G401.6 (cell line): ENCODE measurements at regions not wholly inside any gene's neighbourhood (a gene's known extent, or its start where the extent isn't known, plus 50 kb on each side); places are given as distances from the start of the nearest gene placed in this dataset.

Experiments
- FAIRE-seq: peaks from 2 replicates; lab custom pipeline; 2012; peaks lifted over from hg19 to GRCh38; lab: Jason Lieb, UNC

DNA sequence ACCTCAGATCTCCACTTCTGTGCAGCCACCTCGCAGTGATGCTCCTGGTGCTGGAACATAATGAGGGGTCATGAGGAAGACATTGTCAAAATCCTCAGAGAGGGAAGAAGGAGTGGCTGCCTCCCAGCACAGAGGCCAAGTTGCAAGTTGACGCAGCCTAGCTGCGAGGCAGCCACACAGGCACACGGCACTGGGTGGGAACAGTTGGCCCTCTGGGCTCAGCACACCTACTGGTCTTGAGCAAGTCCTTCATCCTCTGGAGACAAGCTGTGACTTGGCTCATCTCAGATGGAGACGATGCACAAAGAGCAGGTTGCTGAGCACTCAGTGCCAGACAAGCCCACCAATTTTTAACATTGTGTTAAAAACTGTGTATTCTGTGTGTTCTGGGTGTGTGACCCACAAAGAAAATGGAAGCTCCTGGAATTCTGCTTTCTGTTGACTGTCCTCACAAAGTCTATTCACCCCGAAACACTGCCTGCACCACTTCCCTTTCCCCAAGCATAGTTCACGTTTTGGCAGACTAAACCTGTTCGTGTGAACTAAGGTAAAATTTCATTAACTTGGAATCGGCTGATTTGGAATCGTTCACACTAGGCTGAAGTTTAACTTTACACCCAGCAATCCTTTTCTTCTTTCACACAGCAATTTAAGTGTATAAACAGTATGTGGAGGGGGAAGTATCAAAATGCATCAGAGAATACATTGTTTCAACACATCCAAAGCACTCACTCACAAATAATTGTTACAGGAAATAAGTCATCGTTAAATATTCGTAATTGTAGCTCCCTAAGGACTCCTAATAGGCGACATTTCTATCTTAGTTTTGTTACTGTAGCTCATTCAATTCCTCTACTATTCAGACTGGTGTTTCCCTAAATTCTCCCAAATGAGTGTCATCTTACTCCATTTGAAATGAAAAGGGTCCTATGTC, 266.6 kb upstream of the ID2 start:
- FAIRE-seq, result no peak

DNA sequence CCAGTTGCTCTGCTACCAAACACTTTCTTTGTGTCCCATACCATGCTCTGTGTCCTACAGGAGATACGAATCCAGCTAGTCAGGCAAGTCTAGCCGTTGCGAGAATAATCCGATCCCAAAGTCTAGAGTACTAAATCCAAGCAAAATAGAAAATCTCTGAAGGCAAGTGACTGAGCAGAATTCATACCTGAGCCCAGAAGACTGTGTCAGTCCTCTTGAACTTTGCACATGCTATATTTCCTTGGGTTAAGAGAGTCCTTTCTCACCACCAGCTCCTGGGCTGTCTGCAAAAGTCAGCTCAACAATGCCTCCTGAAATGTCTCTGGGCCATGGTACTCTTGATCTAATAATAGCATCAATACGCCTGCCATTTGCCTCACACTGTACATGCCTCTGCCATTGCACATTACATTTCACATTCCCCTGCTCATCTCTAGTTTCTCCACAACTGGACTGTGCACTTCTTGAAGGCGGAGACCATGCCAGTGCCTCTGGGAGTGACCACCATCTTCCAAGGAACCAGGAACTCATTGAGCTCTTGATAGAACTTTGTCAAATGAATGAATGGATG, 265.8 kb upstream of the ID2 start:
- no peak for FAIRE-seq

DNA sequence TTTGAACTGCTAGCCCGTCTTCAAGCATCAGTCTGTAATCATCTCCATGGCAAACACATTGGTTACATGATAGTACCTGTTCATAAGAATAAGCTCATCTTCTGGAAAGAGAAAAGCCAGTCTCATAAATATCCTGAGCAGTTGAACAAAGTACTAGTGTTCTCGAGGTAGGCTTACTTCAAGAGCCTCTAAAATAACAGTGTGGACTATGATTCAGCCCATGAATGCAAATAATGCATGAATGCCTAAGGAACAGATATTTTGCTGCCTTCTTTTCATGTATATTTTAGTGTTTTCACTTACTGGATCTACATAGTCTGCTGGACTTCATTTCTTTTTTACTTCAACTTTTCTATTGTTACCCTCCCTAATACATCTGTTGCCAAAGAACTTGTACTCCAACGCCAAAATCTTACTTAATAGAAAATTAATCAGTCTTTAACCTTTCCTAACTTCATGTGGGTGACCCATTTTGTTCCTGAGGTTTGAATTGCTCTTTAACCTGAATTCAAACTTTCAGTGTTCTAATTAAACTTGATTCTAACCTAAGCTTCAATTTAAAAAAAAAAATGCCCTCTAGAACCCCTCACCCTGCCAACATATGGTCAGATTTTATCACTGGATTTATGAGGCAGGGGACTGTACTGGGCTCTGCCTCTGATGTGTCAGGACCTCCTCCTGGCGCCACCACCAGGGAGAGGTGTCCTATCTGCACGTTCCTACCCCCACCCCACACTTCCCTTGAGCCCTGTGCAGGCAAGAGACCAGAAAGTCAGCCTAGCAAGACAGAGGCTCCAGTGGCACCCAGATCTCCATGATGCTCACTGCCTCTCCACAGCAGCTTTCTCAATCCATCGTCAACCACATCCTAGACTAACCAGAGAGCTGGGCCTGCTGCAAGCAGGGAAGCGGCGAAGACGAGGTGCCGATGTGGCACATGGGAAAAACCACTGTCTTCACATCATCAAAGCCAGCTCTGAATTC, 264.7 kb upstream of the ID2 start:
- no peak for FAIRE-seq

DNA sequence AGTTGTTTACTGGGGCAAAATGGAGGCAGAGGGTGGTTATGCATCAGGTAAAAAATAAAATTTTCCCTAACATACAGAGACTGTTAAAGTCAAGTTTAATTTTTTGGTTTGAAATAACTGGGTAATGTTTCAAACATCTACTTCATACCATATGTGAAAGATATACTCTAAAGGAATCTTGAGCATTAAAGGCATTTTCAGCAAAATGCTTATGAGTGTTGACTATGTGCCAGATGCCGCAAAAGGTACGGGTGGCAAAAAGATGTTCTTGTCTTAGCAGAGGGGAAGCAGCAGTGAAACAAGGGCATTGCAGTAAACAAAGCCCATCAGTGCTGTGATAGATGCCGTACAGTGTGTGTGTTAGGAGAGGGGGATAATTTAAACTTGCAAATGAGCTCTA, 263.1 kb upstream of the ID2 start:
- no peak for FAIRE-seq

DNA sequence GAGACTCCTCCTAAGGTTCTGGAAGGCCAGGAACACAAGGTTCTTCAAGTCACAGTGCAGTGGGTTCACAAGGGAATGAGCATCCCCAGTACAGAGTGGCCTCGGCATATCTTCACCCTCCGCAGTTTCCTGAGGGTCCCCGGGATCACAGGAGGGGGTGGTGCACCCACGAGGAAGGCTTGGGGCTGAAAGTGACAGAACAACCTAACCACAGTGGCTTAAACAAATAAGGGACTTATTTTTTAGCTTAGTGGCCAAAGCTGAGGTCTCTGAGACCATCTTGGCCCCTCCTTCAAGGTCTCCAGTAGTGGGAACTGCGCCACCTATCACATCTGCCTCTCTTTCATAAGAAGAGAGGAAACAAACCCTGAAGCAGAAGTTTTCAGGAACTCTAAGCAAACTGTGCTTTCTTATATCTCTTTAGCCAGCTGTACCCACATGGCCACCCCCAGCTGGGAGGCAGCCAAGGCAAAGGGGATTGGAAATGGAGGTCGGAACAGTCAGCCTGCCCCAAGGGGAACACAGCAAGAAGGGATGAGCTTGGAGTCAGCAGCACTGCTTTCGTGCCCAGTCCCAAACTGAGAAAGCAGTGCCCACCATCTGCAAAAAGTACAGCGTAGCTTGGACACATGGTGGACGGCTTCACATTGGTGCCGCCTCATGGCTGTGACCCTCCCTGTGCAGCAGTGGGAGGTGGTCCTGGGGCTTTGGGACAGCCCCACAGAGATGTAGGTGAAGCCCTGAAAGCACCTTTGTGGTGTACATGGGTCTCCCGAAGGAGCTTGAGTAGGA, 260.0 kb upstream of the ID2 start:
- FAIRE-seq, result no peak

DNA sequence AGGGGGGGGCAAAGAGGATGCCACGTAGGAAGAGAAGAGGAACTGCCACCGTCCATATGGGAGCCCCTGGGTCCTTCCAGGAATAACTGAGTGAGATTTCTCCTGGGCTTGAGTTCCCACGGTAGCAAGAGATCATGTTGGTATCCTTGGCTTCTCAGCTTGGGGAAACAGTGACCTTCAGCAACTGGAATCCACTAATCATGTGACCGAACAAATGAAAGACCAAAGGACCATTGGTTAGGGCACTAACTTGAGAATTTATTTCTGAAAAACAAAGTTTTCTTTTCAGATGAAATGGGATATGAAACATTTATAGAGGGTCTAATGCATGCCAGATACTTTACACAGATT, 259.4 kb upstream of the ID2 start:
- no peak for FAIRE-seq

DNA sequence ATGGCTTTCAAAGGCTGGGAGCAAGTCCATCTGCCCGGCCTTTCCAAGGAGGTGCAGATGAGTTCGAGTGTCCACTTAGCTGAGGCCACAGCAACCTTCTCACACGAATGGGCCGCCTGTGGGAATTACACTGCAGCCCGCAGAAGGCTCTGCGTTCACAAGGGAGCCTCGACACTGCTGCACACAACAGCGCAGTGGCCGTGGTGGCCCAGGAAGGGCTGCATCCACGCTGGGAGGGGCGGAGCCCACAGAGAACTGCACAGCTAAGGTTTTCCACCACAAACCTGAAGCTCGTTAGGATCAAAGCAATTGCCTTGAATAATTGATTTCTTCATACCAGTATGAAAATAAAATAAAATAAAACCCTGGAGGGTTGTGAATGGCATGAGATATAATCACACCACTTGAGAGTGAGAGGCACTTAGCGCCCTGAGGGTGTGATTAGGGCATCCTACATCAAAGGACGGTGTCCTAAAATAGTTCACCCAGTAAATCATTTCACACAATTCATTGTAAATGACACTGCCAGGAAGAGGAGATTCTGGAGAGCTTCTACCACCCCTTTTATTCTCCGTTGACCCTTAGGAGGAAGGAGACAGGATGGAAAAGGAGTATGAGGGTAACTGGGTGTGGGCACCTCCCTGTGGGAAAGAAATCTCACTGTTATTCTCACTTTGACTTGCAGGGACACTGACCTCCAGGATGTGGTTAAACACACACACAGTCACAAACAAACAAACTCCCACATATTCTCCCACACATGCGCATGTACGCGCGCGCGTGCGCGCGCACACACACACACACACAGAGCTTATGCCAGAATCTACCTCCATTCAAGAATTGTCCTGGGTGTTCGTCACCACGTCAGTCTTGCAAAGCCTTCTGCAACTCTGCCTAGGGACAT, 256.6 kb upstream of the ID2 start:
- no peak for FAIRE-seq

DNA sequence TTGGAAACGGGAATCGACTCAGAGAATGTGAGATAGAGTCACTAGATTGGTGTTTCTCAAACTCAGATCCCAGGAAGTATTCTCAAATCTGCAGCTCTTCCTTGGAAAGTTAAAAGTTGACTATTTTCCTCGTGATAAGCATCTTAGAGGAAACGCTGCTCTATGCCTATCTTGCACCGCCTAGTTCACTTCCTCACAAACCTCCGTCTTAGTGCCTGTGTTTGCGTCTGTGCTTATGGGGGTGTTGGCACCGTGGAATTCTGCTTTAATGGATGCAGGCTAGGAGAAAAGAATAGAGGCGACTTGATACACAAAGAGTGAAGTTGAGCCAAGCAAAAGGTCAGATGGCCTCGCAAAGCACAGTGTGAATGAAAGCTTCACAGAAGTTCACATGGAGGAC, 255.3 kb upstream of the ID2 start:
- no peak for FAIRE-seq

DNA sequence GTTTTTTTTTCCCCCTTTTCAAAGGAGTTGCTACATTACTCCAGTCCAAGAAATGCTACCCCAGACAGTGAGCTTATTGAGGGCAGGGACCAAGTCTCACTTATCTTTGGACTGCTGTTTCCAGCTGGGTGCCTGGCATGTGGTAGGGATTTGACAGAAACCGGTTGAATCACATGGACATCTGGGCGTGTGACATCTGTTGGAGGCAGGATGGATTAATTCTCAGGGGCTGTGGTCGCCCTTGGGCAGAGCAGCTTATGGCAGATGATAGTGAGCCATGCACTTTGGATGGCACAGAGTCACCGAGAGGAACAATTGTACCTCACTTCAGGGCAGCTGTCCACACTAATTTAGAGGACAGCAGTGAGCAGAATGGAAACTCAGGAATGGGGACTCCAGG, 254.6 kb upstream of the ID2 start:
- FAIRE-seq, result no peak

DNA sequence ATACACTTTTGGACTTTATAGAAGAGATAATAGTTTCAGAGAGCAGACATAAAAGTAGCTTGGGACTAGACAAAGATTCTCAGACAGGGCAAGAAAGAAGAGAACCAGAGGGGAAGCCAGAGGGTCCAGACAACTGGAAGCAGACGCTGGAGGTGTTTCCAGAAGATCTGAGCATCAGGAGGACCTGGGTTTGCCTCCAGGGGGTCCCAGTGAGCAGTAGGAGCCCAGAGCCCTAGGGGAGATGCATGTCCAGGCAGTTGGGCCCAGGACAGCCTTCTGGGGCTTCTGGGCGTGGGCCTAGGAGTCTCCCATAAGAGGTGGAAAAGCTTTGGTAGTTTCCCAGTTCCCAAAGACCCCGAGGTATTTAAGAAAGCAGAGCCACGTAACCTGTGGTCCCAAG, 251.2 kb upstream of the ID2 start:
- no peak for FAIRE-seq

DNA sequence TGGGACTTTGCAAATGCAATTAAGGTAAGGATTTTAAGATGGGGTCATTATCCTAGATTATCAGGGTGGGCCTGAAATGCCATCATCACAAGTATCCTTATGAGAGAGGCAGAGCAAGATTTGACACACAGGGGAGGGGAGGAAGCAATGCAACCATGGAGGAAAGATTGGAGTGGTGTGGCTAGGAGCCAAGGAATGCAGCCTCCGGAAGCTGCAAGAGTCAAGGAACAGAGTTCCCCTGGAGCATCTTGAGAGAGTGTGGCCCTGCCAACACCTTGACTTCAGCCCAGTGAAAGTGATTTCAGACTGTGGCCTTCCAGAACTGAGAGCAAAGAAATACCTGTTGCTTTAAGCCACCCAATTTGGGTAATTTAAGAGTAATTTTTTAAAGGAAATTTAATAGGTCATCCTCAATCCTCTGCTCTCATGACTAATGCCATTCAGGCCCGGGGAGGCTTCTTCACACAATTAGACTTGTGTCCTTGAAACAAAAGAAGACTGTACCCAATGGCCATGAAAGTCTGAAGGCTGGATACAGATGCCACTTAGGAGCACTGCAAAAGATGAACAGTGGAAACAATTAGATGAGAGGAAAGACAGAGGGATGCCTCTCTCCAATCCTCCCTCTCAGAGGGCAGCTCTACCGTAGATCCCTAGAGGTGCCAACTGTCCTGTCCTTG, 250.3 kb upstream of the ID2 start:
- FAIRE-seq, result no peak

DNA sequence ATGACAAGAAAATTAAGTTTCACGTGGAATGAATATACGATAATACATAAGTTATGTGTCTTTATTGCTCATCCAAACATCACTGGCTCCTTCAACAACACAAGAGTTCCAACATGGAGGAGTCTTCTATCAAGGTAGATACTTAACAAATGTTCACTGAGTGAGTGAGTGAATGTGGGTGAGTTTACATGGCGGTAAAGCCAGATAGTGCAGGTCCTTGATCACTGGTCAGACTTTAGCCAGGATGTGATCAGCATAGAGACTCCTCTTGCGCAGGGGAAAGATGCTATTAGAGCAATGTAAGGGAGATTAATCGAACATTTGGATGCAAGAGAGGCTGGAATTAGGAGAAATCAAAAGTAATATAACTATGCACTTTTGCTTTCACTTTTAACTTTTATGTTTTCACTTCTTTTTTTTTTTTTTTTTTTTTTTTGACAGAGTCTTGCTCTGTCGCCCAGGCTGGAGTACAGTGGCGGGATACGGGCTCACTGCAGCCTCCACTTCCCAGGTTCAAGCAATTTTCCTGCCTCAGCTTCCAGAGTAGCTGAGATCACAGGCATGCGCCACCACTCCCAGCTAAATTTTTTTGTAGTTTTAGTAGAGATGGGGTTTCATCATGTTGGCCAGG, 249.0 kb upstream of the ID2 start:
- FAIRE-seq, result no peak

DNA sequence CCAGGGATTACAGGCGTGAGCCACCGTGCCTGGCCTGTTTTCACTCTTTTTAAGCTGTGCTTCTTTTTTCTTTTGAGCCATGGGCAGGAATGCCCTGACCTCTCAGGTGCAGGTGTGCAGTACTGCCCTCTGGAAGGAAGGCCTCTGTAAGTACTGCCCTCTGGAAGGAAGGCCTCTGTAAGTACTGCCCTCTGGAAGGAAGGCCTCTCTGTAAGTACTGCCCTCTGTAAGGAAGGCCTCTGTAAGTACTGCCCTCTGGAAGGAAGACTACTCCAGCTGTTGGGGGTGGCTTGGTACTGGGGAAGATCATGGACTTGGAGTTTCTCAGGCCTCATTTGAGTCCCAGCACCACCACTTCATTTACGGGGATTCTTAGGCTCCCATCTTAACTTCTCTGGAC, 248.5 kb upstream of the ID2 start:
- FAIRE-seq, result no peak

DNA sequence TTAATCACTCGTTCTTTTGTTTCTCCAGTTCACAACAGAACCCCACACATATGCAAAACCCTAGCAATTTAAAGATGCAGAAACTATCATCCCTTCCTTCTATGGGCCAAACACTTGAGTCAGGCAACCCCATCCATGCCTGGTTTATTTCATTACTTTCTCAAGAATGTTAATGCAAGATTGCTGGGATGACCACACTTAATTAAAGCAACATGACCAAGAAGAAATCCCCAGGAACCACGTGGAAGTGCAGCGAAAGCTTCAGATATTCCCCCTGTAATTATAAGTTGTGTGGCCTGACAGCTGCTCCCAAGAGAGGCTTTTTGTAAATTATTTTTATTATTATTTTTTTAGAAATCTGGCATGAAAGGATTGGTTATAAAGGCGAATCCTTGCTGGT, 246.2 kb upstream of the ID2 start:
- FAIRE-seq, result no peak

DNA sequence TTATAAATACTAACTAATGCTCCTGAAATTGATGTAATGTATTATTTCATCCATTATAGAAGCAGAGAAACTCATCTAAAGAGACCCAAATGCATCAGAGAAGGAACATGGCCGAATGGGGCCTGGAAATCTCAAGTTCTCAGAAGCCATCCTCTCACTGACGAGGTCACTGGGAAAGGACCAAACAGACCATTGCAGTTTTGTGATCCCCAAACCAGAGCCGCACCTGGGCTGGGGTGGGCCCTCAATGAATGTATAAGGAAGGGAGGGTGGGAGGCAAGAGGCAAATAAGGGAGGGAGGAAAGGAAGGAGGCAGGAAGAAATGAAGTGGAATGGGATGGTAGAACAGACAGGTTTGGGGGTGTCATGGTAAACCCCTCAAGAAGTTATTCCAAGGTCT, 245.3 kb upstream of the ID2 start:
- no peak for FAIRE-seq

DNA sequence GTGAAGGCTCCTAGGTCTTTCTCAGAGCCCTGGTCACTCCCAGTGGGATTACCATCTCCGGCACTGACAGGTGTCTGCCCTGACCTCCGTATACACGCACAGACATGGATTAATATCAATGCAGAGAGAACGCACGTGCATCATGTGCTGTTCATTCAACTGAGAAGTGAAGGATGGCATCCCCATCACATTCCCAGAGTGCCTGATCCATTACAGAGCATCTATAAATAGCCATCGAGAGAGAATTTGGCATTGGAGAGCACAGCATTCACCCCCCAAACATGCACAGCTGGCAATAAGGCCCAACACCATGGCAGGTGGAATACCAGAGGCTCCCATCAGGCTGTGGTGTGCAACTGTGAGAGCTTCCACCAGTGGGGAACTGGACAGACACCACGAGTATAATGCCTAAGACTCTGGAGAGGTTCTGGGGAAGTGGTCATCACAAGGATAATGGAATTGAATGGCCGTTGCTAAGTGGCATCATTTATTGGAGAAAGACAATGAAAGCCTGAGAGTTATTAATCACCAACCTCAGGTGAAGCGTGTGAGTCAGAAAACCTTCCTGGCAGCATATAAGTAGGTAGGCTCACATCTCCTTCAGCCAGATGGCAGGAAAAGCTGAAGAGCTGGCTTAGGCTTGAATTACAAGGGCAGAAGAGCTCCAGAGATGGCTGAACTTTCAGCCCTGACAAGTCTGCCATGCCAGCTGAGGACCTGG, 244.5 kb upstream of the ID2 start:
- no peak for FAIRE-seq

DNA sequence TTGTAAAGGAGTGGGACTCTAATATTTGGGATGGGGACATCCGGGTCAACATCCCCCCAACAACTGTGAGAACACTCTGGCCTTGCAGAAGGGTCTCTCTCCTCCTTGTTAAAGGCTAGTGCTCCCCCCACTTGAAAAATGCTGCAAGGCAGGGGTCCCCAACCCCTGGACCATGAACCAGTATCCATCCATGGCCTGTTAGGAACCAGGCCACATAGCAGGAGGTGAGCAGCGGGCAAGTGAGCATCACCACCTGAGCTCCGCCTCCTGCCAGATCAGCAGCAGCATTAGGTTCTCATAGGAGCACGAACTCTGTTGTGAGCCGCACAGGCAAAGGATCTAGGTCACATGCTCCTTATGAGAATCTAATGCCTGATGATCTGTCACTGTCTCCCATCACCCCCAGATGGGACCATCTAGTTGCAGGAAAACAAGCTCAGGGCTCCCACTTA, 243.9 kb upstream of the ID2 start:
- FAIRE-seq, result no peak

DNA sequence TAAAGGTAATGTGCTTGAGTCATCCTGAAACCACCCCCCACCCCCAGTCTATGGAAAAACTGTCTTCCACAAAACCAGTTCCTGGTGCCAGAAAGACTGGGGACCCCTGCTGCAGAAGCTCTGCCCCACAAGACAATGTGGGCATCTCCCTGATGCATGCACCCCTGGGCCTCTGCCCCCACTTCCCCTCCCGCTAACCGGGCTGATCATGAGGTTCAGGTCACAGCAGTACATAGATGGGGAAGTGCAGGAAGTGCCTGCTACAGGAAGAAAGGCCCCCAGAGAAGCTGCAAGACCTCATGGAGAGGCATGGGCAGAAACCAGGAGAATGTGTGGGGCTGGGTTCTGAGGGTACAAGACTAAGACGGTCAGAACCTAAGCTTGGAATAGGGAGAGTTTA, 243.4 kb upstream of the ID2 start:
- FAIRE-seq, result no peak

DNA sequence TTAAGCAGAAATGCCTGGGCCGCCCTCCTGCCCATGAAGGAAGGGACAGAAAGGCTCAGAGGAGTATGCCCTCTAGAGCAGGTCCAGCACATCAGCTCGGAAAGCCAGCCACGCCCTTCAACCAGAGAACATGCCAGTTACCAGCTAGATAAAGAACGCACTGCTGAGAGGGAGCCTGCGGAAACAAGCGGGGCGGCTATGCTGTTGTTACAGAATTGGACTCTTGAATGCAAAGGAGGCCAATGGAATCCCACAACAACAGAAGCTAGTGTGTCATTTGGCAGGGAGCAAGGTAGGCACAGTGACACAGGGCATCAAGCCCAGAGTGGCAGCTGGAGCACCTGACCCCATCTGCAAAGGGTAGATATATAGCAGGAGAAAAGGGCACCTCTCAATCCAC, 242.9 kb upstream of the ID2 start:
- FAIRE-seq, result no peak
